Caco-2 (cell line): ENCODE measurements at regions not wholly inside any gene's neighbourhood (a gene's known extent, or its start where the extent isn't known, plus 50 kb on each side); places are given as distances from the start of the nearest gene placed in this dataset.

ENCODE experiments used
- BruUV-seq: library from RNA; stranded (reverse); fragments of 400-500 nt; replicated peaks from 2 replicates; lab custom pipeline; 2021; lab: Mats Ljungman, UMichigan
- CTCF ChIA-PET: fragments of 300-600 bp; sonication (Branson Sonifier 250); formaldehyde crosslinking; loops from one replicate; lab custom pipeline; 2022; ENCODE audit warnings: antibody characterized with exemption; lab: Charles Lee
- POLR2A ChIA-PET: fragments of 300-600 bp; sonication (Branson Sonifier 250); formaldehyde crosslinking; loops from one replicate; lab custom pipeline; 2022; ENCODE audit warnings: antibody characterized with exemption; lab: Charles Lee
- DNase-seq, 2 experiments: peaks; one replicate each; pipeline versions ENCODE4 v3.0.0 to v3.0.0-alpha.2; 2020 to 2022
- H3K27me3 ChIP-seq: replicated peaks from 2 replicates; pipeline ENCODE4 v1.6.0; 2011; ENCODE audit warnings: low read length; ENCODE audit not compliant: control insufficient read depth, insufficient read depth
- H3K36me3 ChIP-seq: 2 replicates; pipeline ENCODE4 v1.5.1; 2011; ENCODE audit warnings: low read length; ENCODE audit not compliant: control insufficient read depth, insufficient read depth
- H3K4me1 ChIP-seq: fragments of 250-450 bp; sonication (Bioruptor Pico); 2 replicates; pipeline ENCODE4 v1.5.1; 2020; ENCODE audit warnings: mild to moderate bottlenecking
- H3K4me3 ChIP-seq: 2 replicates; pipeline ENCODE4 v1.5.1; 2011; ENCODE audit warnings: low read depth, mild to moderate bottlenecking, control low read depth, low read length
- H3K9me3 ChIP-seq: fragments of 250-450 bp; sonication (Bioruptor Pico); 2 replicates; pipeline ENCODE4 v1.5.1; 2020; ENCODE audit warnings: mild to moderate bottlenecking, moderate library complexity
- H3K27ac Mint-ChIP-seq: one replicate; pipeline ENCODE4 v1.8.0; 2022; ENCODE audit warnings: mixed read lengths; ENCODE audit not compliant: unreplicated experiment
- H3K27me3 Mint-ChIP-seq: one replicate; pipeline ENCODE4 v1.8.0; 2022; ENCODE audit warnings: mixed read lengths; ENCODE audit not compliant: insufficient read depth, unreplicated experiment
- H3K36me3 Mint-ChIP-seq: one replicate; pipeline ENCODE4 v1.8.0; 2022; ENCODE audit warnings: mild to moderate bottlenecking, mixed read lengths; ENCODE audit not compliant: insufficient read depth, unreplicated experiment
- H3K4me1 Mint-ChIP-seq: one replicate; pipeline ENCODE4 v1.8.0; 2022; ENCODE audit warnings: low read depth, mixed read lengths; ENCODE audit not compliant: unreplicated experiment
- H3K4me3 Mint-ChIP-seq: one replicate; pipeline ENCODE4 v1.8.0; 2022; ENCODE audit warnings: mild to moderate bottlenecking, moderate library complexity, mixed read lengths; ENCODE audit not compliant: unreplicated experiment
- H3K9me3 Mint-ChIP-seq: one replicate; pipeline ENCODE4 v1.8.0; 2022; ENCODE audit warnings: mixed read lengths; ENCODE audit not compliant: unreplicated experiment
- intact Hi-C: fragments of 100-400 bp; cut with micrococcal nuclease; formaldehyde crosslinking; loops from one replicate; pipeline ENCODE4 v1.10.0; 2022; ENCODE audit not compliant: unreplicated experiment
- TF ChIP-seq, protein P1 (sequence below), 2 experiments: fragments of 200-600 bp in 1 of 2; IDR thresholded peaks; 1 replicate in 1 of 2; 2 replicates in 1 of 2; pipeline versions ENCODE4 v1.5.1 to v1.8.0; 2011 to 2022; ENCODE audit warnings: antibody characterized with exemption in 1 of 2, control low read depth in 1 of 2, inconsistent platforms in 1 of 2, low read depth in 1 of 2, low read length in 1 of 2, mild to moderate bottlenecking in 1 of 2, moderate library complexity in 1 of 2; ENCODE audit not compliant: insufficient read depth in 1 of 2, severe bottlenecking in 1 of 2, unreplicated experiment in 1 of 2

GRCh38 chr7:18320971-18321567 is 174.5 kb upstream of the HDAC9 start:
- intact Hi-C loops: loop anchor here (1.0 to 10.0 kb wide), 6 partner anchors 106 to 640 kb away; no protein-coding TSS in a partner anchor
- POLR2A ChIA-PET: no interaction called here
- no peaks in the 10 kb centered on the region for H3K9me3 Mint-ChIP-seq
- Histone ChIP-seq H3K36me3 (no peaks in the 10 kb centered on the region), H3K27me3 (no peaks in the 10 kb centered on the region; the same call in 1 of the 2 replicates), H3K4me3 (no peak overlapping the region), H3K9me3 (no peaks in the 10 kb centered on the region), H3K4me1 (no peaks in the 10 kb centered on the region)
- CTCF ChIA-PET: interaction anchor here (1.0 to 1.4 kb wide), 3 partner anchors 15 to 615 kb away, joined by 3 to 5 read pairs (median 4); no protein-coding TSS in a partner anchor
- TF ChIP-seq, protein P1, sequence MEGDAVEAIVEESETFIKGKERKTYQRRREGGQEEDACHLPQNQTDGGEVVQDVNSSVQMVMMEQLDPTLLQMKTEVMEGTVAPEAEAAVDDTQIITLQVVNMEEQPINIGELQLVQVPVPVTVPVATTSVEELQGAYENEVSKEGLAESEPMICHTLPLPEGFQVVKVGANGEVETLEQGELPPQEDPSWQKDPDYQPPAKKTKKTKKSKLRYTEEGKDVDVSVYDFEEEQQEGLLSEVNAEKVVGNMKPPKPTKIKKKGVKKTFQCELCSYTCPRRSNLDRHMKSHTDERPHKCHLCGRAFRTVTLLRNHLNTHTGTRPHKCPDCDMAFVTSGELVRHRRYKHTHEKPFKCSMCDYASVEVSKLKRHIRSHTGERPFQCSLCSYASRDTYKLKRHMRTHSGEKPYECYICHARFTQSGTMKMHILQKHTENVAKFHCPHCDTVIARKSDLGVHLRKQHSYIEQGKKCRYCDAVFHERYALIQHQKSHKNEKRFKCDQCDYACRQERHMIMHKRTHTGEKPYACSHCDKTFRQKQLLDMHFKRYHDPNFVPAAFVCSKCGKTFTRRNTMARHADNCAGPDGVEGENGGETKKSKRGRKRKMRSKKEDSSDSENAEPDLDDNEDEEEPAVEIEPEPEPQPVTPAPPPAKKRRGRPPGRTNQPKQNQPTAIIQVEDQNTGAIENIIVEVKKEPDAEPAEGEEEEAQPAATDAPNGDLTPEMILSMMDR (IDR thresholded peaks at IDR 0.05; ENCODE audit: insufficient read depth in 1 of 2, low read depth in 1 of 2, low read length in 1 of 2, severe bottlenecking in 1 of 2, unreplicated experiment in 1 of 2): peak; percentile 45 to 73
- peak in 1 of 2 experiments; percentile 28 for DNase-seq
- H3K27me3 Mint-ChIP-seq: peaks cover 7% of the 10 kb centered on the region
- no TSS peak for BruUV-seq
- H3K27ac Mint-ChIP-seq: no peak overlapping the region
- no peaks in the 10 kb centered on the region for H3K36me3 Mint-ChIP-seq
- H3K4me1 Mint-ChIP-seq: no peaks in the 10 kb centered on the region
- H3K4me3 Mint-ChIP-seq: no peak overlapping the region

DNA sequence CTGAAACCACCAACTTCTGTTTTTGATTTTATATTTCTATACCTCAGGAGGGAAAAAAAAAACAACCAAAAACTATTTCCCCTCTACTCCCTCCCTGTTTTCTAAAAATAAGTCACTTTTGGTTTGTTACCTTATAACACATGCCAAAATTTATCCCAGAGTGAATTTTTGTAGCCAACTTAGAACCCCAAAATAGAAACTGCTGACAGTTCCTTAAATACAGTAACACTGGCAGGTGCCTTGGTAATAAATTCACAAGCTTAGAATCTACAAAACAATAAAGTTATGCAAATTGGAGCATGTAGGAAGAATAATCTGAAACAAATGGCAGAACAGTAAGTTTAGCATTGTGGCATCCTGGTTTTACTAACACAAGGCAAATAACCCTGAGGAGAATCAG is 165.0 kb upstream of the HDAC9 start:
- Histone ChIP-seq H3K4me1 (no peaks in the 10 kb centered on the region), H3K4me3 (no peak overlapping the region), H3K9me3 (no peaks in the 10 kb centered on the region), H3K36me3 (no peaks in the 10 kb centered on the region), H3K27me3 (no peaks in the 10 kb centered on the region)
- H3K27ac Mint-ChIP-seq: no peak overlapping the region
- ChIA-PET POLR2A (no interaction called here), CTCF (no interaction called here)
- H3K9me3 Mint-ChIP-seq: no peaks in the 10 kb centered on the region
- H3K4me1 Mint-ChIP-seq: no peaks in the 10 kb centered on the region
- TF ChIP-seq, protein P1 (IDR thresholded peaks at IDR 0.05; ENCODE audit: insufficient read depth in 1 of 2, low read depth in 1 of 2, low read length in 1 of 2, severe bottlenecking in 1 of 2, unreplicated experiment in 1 of 2): no peak
- intact Hi-C loops: no loop called here
- no peak for DNase-seq
- no TSS peak for BruUV-seq
- H3K4me3 Mint-ChIP-seq: no peak overlapping the region
- peaks cover 2% of the 10 kb centered on the region for H3K27me3 Mint-ChIP-seq
- no peaks in the 10 kb centered on the region for H3K36me3 Mint-ChIP-seq

- BruUV-seq: no TSS peak
- ChIA-PET CTCF (no interaction called here), POLR2A (no interaction called here)
- Histone ChIP-seq H3K36me3 (no peaks in the 10 kb centered on the region), H3K9me3 (no peaks in the 10 kb centered on the region), H3K4me3 (no peak overlapping the region), H3K27me3 (no peaks in the 10 kb centered on the region), H3K4me1 (no peaks in the 10 kb centered on the region)
- no peak overlapping the region for H3K27ac Mint-ChIP-seq
- no peak overlapping the region for H3K4me3 Mint-ChIP-seq
- no peak for DNase-seq
- H3K27me3 Mint-ChIP-seq: no peaks in the 10 kb centered on the region
- H3K36me3 Mint-ChIP-seq: no peaks in the 10 kb centered on the region
- intact Hi-C loops: no loop called here
- TF ChIP-seq, protein P1 (IDR thresholded peaks at IDR 0.05; ENCODE audit: insufficient read depth in 1 of 2, low read depth in 1 of 2, low read length in 1 of 2, severe bottlenecking in 1 of 2, unreplicated experiment in 1 of 2): no peak
- H3K9me3 Mint-ChIP-seq: peaks cover 17% of the 10 kb centered on the region
- no peaks in the 10 kb centered on the region for H3K4me1 Mint-ChIP-seq
Observed at GRCh38 chr7:18336626-18337025, 158.9 kb upstream of the HDAC9 start.
